ENCODE measurements at regions not wholly inside any gene's neighbourhood (a gene's known extent, or its start where the extent isn't known, plus 50 kb on each side); places are given as distances from the start of the nearest gene placed in this dataset.

DNA sequence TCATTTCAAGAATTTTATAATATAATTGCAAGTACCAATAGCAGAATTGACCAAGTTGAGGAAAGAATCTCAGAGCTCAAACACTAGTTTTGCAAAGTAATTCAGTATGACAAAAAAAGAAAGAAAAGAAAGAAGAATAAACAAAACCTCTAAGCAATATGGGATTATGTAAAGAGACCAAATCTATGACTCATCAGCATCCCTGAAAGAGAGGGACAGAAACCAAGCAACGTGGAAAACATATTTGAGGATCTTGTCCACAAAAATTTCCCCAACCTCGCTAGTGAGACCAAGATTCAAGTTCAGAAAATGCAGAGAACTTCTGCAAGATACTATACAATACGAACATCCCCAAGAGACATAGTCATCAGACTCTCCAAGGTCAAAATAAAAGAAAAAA lies 203.7 kb upstream of the DDI1 start:
- TF ChIP-seq, protein P1, sequence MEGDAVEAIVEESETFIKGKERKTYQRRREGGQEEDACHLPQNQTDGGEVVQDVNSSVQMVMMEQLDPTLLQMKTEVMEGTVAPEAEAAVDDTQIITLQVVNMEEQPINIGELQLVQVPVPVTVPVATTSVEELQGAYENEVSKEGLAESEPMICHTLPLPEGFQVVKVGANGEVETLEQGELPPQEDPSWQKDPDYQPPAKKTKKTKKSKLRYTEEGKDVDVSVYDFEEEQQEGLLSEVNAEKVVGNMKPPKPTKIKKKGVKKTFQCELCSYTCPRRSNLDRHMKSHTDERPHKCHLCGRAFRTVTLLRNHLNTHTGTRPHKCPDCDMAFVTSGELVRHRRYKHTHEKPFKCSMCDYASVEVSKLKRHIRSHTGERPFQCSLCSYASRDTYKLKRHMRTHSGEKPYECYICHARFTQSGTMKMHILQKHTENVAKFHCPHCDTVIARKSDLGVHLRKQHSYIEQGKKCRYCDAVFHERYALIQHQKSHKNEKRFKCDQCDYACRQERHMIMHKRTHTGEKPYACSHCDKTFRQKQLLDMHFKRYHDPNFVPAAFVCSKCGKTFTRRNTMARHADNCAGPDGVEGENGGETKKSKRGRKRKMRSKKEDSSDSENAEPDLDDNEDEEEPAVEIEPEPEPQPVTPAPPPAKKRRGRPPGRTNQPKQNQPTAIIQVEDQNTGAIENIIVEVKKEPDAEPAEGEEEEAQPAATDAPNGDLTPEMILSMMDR (IDR thresholded peaks at IDR 0.05; ENCODE audit: insufficient read depth, low read depth, low read length): no peak
- no peak for TF ChIP-seq EZH2 (IDR thresholded peaks at IDR 0.05; ENCODE audit: insufficient read depth, low read length)
